ENCODE measurements at regions not wholly inside any gene's neighbourhood (a gene's known extent, or its start where the extent isn't known, plus 50 kb on each side); places are given as distances from the start of the nearest gene placed in this dataset.

GRCh38 chr4:25531272-25531671 is 124.4 kb upstream of the SLC34A2 start:
- TF ChIP-seq CTCF (IDR thresholded peaks at IDR 0.05) (peak in 1 of 7 experiments; percentile 7), POLR2A (IDR thresholded peaks at IDR 0.05) (no peak)
